Endothelial cell of umbilical vein (primary cell): ENCODE measurements at regions not wholly inside any gene's neighbourhood (a gene's known extent, or its start where the extent isn't known, plus 50 kb on each side); places are given as distances from the start of the nearest gene placed in this dataset.

Experiments used
- BruUV-seq: library from RNA; stranded (reverse); fragments of 400-500 nt; replicated peaks from 2 replicates; lab custom pipeline; 2021; lab: Mats Ljungman, UMichigan
- CTCF ChIA-PET: fragments of 300-600, 350-600 bp; sonication (Branson Sonifier 250); formaldehyde crosslinking; loops from one replicate; lab custom pipeline; 2021; ENCODE audit warnings: antibody characterized with exemption, inconsistent platforms; lab: Charles Lee
- POLR2A ChIA-PET: fragments of 300-600, 350-600 bp; sonication (Branson Sonifier 250); formaldehyde crosslinking; loops from one replicate; lab custom pipeline; 2021; ENCODE audit warnings: antibody characterized with exemption, inconsistent platforms; lab: Charles Lee
- DNase-seq: peaks from one replicate; pipeline ENCODE4 v3.0.0-alpha.2; 2011; ENCODE audit warnings: low read depth, low spot score
- FAIRE-seq: peaks from 2 replicates; lab custom pipeline; 2011; peaks lifted over from hg19 to GRCh38; lab: Jason Lieb, UNC
- H2AFZ ChIP-seq: 2 replicates; pipeline ENCODE4 v1.6.0; 2012; ENCODE audit warnings: low read depth, low read length, control low read depth, inconsistent platforms
- H3K27ac ChIP-seq: 2 replicates; pipeline ENCODE4 v1.5.1; 2011; ENCODE audit warnings: low read depth, mild to moderate bottlenecking, control low read depth, low read length, moderate library complexity; ENCODE audit not compliant: insufficient read depth
- H3K27me3 ChIP-seq, 2 experiments: 2 replicates each; pipeline versions ENCODE4 v1.6.0 to v1.6.1; 2011; ENCODE audit warnings: low read length in 2 of 2, mixed read lengths in 1 of 2; ENCODE audit not compliant: control insufficient read depth in 2 of 2, insufficient read depth in 2 of 2
- H3K36me3 ChIP-seq, 2 experiments: 2 replicates in 1 of 2; 3 replicates in 1 of 2; pipeline ENCODE4 v1.5.1; 2011; ENCODE audit warnings: low read length in 2 of 2, mild to moderate bottlenecking in 1 of 2, moderate library complexity in 1 of 2; ENCODE audit not compliant: control insufficient read depth in 2 of 2, insufficient read depth in 2 of 2; ENCODE audit errors: extremely low read depth in 1 of 2
- H3K4me1 ChIP-seq: 3 replicates; pipeline ENCODE4 v1.5.1; 2011; ENCODE audit warnings: mild to moderate bottlenecking, low read length; ENCODE audit not compliant: control insufficient read depth, insufficient read depth; ENCODE audit errors: extremely low read depth
- H3K4me2 ChIP-seq: 2 replicates; pipeline ENCODE4 v1.6.1; 2011; ENCODE audit warnings: low read length, control low read depth, mixed read lengths; ENCODE audit not compliant: insufficient read depth
- H3K4me3 ChIP-seq, 3 experiments: fragments of 200-600 bp in 1 of 3; sonication (generic), shearing (Covaris generic) in 1 of 3; replicated peaks in 1 of 3; 2 replicates each; pipeline ENCODE4 v1.5.1; 2011 to 2016; ENCODE audit warnings: control low read depth in 3 of 3, low read length in 3 of 3, mild to moderate bottlenecking in 2 of 3, inconsistent platforms in 1 of 3, low read depth in 1 of 3, moderate library complexity in 1 of 3; ENCODE audit not compliant: insufficient read depth in 1 of 3
- H3K79me2 ChIP-seq: 2 replicates; pipeline ENCODE4 v1.6.0; 2012; ENCODE audit warnings: low read length, inconsistent platforms; ENCODE audit not compliant: control insufficient read depth, insufficient read depth
- H3K9ac ChIP-seq: replicated peaks from 2 replicates; pipeline ENCODE3; 2011; ENCODE audit warnings: low read length, control low read depth; ENCODE audit not compliant: insufficient read depth; ENCODE audit errors: extremely low read depth
- H3K9me1 ChIP-seq: replicated peaks from 3 replicates; pipeline ENCODE4 v1.6.0; 2011; ENCODE audit warnings: mild to moderate bottlenecking, low read length; ENCODE audit not compliant: control insufficient read depth, insufficient read depth; ENCODE audit errors: extremely low read depth
- H3K9me3 ChIP-seq: replicated peaks from 2 replicates; pipeline ENCODE4 v1.5.1; 2012; ENCODE audit warnings: low read length, inconsistent platforms; ENCODE audit not compliant: control insufficient read depth, insufficient read depth
- H4K20me1 ChIP-seq: replicated peaks from 2 replicates; pipeline ENCODE3; 2011; ENCODE audit warnings: mild to moderate bottlenecking, low read length; ENCODE audit not compliant: control insufficient read depth, insufficient read depth; ENCODE audit errors: extremely low read depth
- CTCF ChIP-seq, 2 donors: IDR thresholded peaks; 1 replicate in 1 of 2; 2 replicates in 1 of 2; pipeline ENCODE4 v1.5.1; 2011; ENCODE audit warnings: low read length in 2 of 2, mild to moderate bottlenecking in 2 of 2, moderate library complexity in 2 of 2, control low read depth in 1 of 2, inconsistent platforms in 1 of 2, low read depth in 1 of 2; ENCODE audit not compliant: insufficient read depth in 1 of 2; ENCODE audit errors: extremely low read depth in 1 of 2
- EZH2 ChIP-seq: IDR thresholded peaks from 2 replicates; pipeline ENCODE4 v1.6.1; 2012; ENCODE audit warnings: borderline replicate concordance, low read depth, mild to moderate bottlenecking, moderate library complexity, low read length, inconsistent platforms; ENCODE audit not compliant: severe bottlenecking
- FOS ChIP-seq: IDR thresholded peaks from 2 replicates; pipeline ENCODE4 v1.6.1; 2011; ENCODE audit warnings: mild to moderate bottlenecking, low read length, moderate library complexity, borderline replicate concordance; ENCODE audit not compliant: insufficient read depth
- GATA2 ChIP-seq: IDR thresholded peaks from 2 replicates; pipeline ENCODE4 v1.7.0; 2011; ENCODE audit warnings: low read depth, mild to moderate bottlenecking, moderate library complexity, mixed read lengths, low read length; ENCODE audit not compliant: insufficient read length, insufficient read depth
- JUN ChIP-seq: IDR thresholded peaks from 2 replicates; pipeline ENCODE4 v1.6.1; 2011; ENCODE audit warnings: borderline replicate concordance, low read depth; ENCODE audit not compliant: insufficient read length, insufficient read depth
- MAX ChIP-seq: IDR thresholded peaks from 2 replicates; pipeline ENCODE4 v1.6.1; 2011; ENCODE audit not compliant: insufficient read depth, insufficient read length
- MYC ChIP-seq: IDR thresholded peaks from one replicate; pipeline ENCODE4 v1.6.1; 2011; ENCODE audit warnings: mild to moderate bottlenecking, low read depth, low read length
- POLR2A ChIP-seq: IDR thresholded peaks from 2 replicates; pipeline ENCODE4 v1.6.1; 2012; ENCODE audit warnings: low read depth, mild to moderate bottlenecking, control low read depth, low read length
- POLR2AphosphoS5 ChIP-seq: IDR thresholded peaks from 2 replicates; pipeline ENCODE4 v1.6.1; 2012; ENCODE audit warnings: low read depth, mild to moderate bottlenecking, control low read depth, low read length, moderate library complexity; ENCODE audit not compliant: insufficient read depth
- dilution Hi-C: fragments of 300-500 bp; cut with MboI; formaldehyde crosslinking; loops from one replicate; pipeline ENCODE4 v1.15.0; 2019; ENCODE audit warnings: low sequenced_read_pairs; ENCODE audit not compliant: extremely low pct_ligation_motif_present
- intact Hi-C: fragments of 100-400 bp; cut with micrococcal nuclease; formaldehyde crosslinking; loops from one replicate; pipeline ENCODE4 v1.10.0; 2022

- H4K20me1 ChIP-seq, result no peaks in the 10 kb centered on the region
- dilution Hi-C loops, result no loop called here
- H3K27me3 ChIP-seq, result no peaks in the 10 kb centered on the region
- H3K9me3 ChIP-seq, result no peaks in the 10 kb centered on the region
- H3K27ac ChIP-seq, result no peak overlapping the region
- no peak overlapping the region for H3K9ac ChIP-seq
- CTCF ChIA-PET, result no interaction called here
- H3K4me2 ChIP-seq, result no peak overlapping the region
- intact Hi-C loops, result no loop called here
- H3K4me1 ChIP-seq, result no peaks in the 10 kb centered on the region
- no TSS peak for BruUV-seq
- DNase-seq, result no peak
- no peak overlapping the region for H3K4me3 ChIP-seq
- H3K79me2 ChIP-seq, result no peaks in the 10 kb centered on the region
- POLR2A ChIA-PET, result no interaction called here
- H3K36me3 ChIP-seq, result no peaks in the 10 kb centered on the region
- no peak overlapping the region for H2AFZ ChIP-seq
- no peak for TF ChIP-seq MAX
- no peak for TF ChIP-seq MYC
- TF ChIP-seq POLR2A, result no peak
- no peak for TF ChIP-seq CTCF (IDR thresholded peaks at IDR 0.05; ENCODE audit: extremely low read depth in 1 of 2, insufficient read depth in 1 of 2, low read depth in 1 of 2, low read length in 2 of 2)
- no peak for TF ChIP-seq GATA2
- no peak for TF ChIP-seq EZH2
- no peak for TF ChIP-seq FOS
- no peak for TF ChIP-seq JUN
- no peak for TF ChIP-seq POLR2AphosphoS5
- FAIRE-seq, result no peak
- H3K9me1 ChIP-seq, result no peaks in the 10 kb centered on the region
These were observed 100.5 kb downstream of the MFAP3L start for GRCh38 chr4:169925678-169926077.
